Pons (tissue), 1 donor: ENCODE measurements at regions not wholly inside any gene's neighbourhood (a gene's known extent, or its start where the extent isn't known, plus 50 kb on each side); places are given as distances from the start of the nearest gene placed in this dataset.

Experiments
- DNase-seq: peaks from one replicate; pipeline ENCODE4 v3.0.0-alpha.2; 2016; ENCODE audit warnings: low spot score

DNA sequence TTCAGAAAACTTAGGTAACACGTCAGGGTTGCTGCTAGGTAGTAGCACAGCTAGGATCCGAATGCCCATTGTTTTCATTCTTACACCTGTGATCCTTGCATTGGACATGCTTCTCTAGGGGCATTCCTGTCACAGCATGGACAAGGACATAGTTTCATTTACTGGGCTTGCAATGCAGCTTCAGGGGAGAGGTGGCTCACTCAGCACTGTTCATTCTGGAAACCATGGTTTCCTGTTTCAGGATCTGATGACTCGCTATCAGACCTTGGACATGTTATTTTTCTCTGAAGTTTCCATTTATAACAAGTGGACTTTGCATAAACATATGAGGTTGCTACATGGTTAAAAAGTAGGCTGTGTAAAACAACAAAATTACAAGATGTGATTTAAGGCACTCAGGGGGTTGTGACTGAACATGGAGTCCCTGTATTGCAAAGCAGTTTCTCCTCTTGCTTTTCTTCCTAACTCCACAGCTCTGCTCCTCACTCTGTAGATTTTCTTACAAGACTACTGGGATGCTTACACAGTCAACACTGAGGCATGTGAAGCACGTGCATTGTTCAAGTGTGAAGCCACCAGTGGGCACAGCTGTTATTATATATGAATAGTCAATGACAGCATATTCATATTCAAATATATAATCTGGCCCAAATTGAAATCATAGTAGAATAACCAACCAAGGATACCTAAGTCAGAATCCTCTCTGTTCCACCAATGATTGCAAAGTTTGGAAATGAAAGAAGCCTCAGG, 66.1 kb upstream of the STK32A start:
- no peak for DNase-seq

- no peak for DNase-seq
Observed at GRCh38 chr5:147169399-147169798, 65.4 kb upstream of the STK32A start.

DNA sequence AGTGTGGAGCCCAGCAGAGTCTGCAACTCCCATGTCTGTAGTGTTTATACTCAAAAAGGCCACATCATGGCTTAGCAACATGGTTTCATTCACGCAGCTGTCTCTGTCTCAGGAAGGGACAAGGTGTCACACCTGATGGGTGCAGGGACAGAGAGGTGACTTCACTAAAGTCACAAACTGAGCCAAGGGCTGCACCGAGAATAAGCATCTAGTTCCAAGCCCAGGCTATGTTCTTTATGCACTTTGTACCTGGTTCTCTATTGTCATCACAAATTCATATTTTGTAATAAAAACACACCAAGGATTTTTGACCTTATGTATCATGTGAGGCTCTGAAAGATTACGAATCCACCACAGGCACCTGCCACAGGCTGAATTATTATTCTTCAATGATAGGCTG, 64.9 kb upstream of the STK32A start:
- no peak for DNase-seq

- DNase-seq = no peak
Observed at GRCh38 chr5:147170603-147171002, 64.2 kb upstream of the STK32A start.

DNA sequence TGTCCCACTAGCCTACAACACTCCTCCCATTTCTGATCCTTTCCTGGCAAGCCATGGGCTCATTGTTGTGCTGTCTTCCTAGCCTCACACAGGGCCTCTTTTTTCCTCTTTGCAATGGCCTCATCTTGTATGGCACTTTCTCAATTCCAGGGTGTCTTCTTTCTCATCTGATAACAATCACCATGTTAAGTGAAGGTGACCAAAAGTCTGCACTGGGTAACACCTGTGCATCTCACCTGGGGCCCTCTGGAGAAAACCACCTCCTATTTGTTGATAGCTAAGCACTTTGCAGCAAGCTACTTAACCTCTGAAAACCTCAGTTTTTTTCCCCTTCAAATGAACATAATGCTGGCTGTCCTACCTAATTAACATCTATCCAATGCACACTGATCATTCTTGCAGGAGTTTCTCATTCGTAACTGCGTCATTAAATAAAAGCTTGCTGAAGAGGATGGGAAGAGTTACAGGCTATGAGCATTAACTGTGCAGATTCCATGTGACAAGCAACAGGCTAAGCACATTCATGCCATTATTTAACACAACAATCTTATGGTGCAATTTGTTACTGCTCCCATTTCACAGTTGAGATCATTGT, 60.1 kb upstream of the STK32A start:
- DNase-seq = no peak

DNA sequence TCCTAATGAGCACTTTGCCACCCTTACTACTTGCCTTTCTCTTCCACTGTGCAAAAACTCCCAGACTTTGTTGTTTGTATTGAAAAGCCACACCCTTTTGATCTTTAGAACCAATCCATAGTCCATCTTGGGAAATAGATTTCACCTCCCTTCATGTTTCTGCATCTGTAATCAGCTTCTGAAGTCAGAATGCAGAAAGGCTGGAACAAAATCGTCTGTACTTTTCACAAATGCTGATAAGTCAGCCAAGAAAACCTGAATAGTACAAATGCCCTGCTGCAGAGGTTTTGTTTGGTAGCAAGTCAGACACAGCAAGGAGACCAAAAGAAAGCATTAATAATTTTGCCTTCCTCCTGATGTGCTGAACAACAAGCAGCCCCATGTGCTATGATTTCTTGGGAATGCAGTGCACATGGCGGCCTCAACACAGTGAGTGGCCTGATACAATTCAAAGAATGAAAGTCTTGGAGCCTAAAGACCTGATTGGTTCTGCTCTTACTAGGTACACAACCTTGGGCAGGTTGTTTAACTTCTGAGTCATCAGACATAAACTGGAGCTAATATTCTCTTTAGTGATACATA, 59.2 kb upstream of the STK32A start:
- DNase-seq = no peak

GRCh38 chr5:147176422-147176821, 58.4 kb upstream of the STK32A start:
- no peak for DNase-seq

DNA sequence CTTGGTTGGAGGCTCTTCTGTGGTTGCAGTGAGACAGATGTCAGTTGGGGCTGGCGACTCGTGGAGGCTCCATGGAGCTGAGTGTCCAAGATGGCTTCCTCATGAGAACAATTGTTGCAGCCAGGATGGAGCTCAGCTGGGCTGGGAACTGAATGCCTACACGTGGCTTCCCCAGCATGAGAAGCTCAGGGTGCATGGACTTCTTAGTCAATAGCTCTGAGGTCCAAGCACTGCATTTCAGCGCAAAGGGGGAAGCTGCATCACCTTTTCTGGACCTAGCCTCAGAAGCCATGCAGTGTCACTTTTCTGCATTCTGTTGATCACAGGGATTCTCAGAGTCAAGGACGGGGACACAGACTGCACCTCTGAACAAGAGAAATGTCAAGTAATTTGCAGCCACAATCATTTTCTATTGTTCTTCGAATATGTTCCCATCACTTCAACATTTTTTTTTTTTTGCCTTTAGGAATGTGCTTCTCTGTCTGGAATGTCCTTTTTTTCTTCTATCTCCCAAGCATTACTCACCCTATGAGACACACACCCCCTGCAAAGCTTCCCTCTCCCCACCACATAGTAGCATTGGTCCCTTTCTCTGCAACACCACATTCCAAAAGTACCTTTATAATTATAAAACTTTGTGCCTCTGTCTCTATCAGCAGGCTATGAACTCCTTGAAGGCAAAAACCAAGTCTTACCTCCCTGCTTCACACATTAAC, 57.5 kb upstream of the STK32A start:
- DNase-seq = no peak

DNA sequence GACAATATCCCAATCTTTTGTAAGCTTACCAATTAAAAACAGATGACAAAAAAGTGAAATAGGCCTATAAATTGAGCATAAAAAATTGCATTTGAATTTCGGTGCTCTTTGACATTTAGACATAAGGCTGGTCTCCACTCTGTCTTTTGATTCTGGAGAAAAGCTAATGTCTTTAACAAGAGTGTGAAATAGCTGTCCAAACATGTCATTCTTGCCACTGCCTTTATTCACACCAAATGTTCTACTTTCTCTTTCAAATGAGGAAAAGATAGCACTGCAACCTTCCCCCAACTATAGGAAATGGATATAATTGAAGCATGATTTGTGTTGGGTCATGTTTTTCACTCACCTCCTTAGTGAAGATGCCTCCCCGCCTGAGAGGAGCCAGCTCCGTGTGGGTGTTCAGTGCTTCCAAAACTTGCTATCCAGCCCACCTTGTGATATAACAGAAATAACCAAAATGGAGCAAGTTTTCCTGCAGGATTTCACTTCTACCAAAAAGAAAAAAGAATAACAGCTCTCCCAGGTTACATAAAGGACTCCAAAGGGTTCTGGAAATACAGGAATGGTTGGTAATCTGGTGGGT, 55.2 kb upstream of the STK32A start:
- DNase-seq = no peak

GRCh38 chr5:147180751-147181150, 54.1 kb upstream of the STK32A start:
- DNase-seq = no peak
